Left cardiac atrium (tissue), 4 donors: ENCODE measurements at regions not wholly inside any gene's neighbourhood (a gene's known extent, or its start where the extent isn't known, plus 50 kb on each side); places are given as distances from the start of the nearest gene placed in this dataset.

Source experiments
- ATAC-seq, 2 donors: fragments of 200-7000 bp; cut with Tn5 transposase; one replicate each; pipeline ENCODE4 v1.9.1; 2020; ENCODE audit warnings: mild to moderate bottlenecking in 2 of 2, moderate library complexity in 2 of 2
- DNase-seq: peaks from one replicate; pipeline ENCODE4 v3.0.0-alpha.2; 2020
- intact Hi-C, 2 donors: fragments of 100-400 bp; cut with DNase I; formaldehyde crosslinking; loops; one replicate each; pipeline versions ENCODE4 v1.14.1 to v1.15.1; 2022 to 2023
- donor health status: DM: no; HTN: yes; CAD: no.
- donor health status: DM: no; HTN: yes; CAD: no; lungs with severe emphysema.
- donor health status: DM: yes; HTN: yes; CAD: no.
- donor health status: Dilated cardiomyopathy.

- ATAC-seq = no peak
- intact Hi-C loops = no loop called here
- no peak for DNase-seq
These were observed 149.7 kb upstream of the ARID1B start for GRCh38 chr6:156627524-156627923.

GRCh38 chr6:156622185-156622584, 155.0 kb upstream of the ARID1B start:
- DNase-seq (no peak), ATAC-seq (no peak)

GRCh38 chr6:156620331-156620730, 156.8 kb upstream of the ARID1B start:
- ATAC-seq = no peak
- intact Hi-C loops = no loop called here
- no peak for DNase-seq

More at GRCh38 chr6:156622185-156622584, 155.0 kb upstream of the ARID1B start:
- intact Hi-C loops = no loop called here

- DNase-seq (no peak), ATAC-seq (peak; percentile 52 to 73)
- intact Hi-C loops = no loop called here
These were observed 158.5 kb upstream of the ARID1B start for GRCh38 chr6:156618600-156619205.

GRCh38 chr6:156617941-156618340, 159.2 kb upstream of the ARID1B start:
- no peak for DNase-seq
- no peak for ATAC-seq
- intact Hi-C loops = no loop called here

GRCh38 chr6:156617376-156617775, 159.8 kb upstream of the ARID1B start:
- intact Hi-C loops = no loop called here
- peak; percentile 78 to 93 for ATAC-seq
- DNase-seq = peak; percentile 64

GRCh38 chr6:156616495-156616894, 160.7 kb upstream of the ARID1B start:
- intact Hi-C loops = no loop called here
- no peak for ATAC-seq
- no peak for DNase-seq

GRCh38 chr6:156613996-156614395, 163.2 kb upstream of the ARID1B start:
- intact Hi-C loops = no loop called here
- DNase-seq (no peak), ATAC-seq (no peak)

- intact Hi-C loops = no loop called here
- ATAC-seq (no peak), DNase-seq (no peak)
These were observed 164.8 kb upstream of the ARID1B start for GRCh38 chr6:156612361-156612760.

- DNase-seq (peak; percentile 63), ATAC-seq (peak; percentile 86 to 89)
- intact Hi-C loops = no loop called here
These were observed 175.2 kb upstream of the ARID1B start for GRCh38 chr6:156602066-156602385.

- ATAC-seq = peak in 1 of 2 donors; percentile 18
- no peak for DNase-seq
- intact Hi-C loops = no loop called here
These were observed 175.8 kb upstream of the ARID1B start for GRCh38 chr6:156601152-156602065.

GRCh38 chr6:156600678-156601077, 176.5 kb upstream of the ARID1B start:
- peak; percentile 12 to 86 for ATAC-seq
- no peak for DNase-seq
- intact Hi-C loops = no loop called here

GRCh38 chr6:156599978-156600590, 177.1 kb upstream of the ARID1B start:
- intact Hi-C loops = no loop called here
- DNase-seq (no peak), ATAC-seq (peak; percentile 45 to 51)

GRCh38 chr6:156599366-156599765, 177.8 kb upstream of the ARID1B start:
- intact Hi-C loops = no loop called here
- no peak for ATAC-seq
- no peak for DNase-seq

- DNase-seq = no peak
- ATAC-seq = no peak
- intact Hi-C loops = no loop called here
These were observed 178.4 kb upstream of the ARID1B start for GRCh38 chr6:156598855-156599180.

- no peak for DNase-seq
- intact Hi-C loops = no loop called here
- no peak for ATAC-seq
These were observed 178.9 kb upstream of the ARID1B start for GRCh38 chr6:156598071-156598854.

- ATAC-seq (no peak), DNase-seq (no peak)
- intact Hi-C loops = no loop called here
These were observed 180.1 kb upstream of the ARID1B start for GRCh38 chr6:156597095-156597494.

- ATAC-seq (no peak), DNase-seq (no peak)
- intact Hi-C loops = no loop called here
These were observed 181.7 kb upstream of the ARID1B start for GRCh38 chr6:156595476-156595875.

- DNase-seq = no peak
- intact Hi-C loops = no loop called here
- no peak for ATAC-seq
These were observed 183.3 kb upstream of the ARID1B start for GRCh38 chr6:156593893-156594292.

- intact Hi-C loops = no loop called here
- DNase-seq = no peak
These were observed 184.1 kb upstream of the ARID1B start for GRCh38 chr6:156593127-156593526.

More at GRCh38 chr6:156593127-156593526, 184.1 kb upstream of the ARID1B start:
- ATAC-seq = no peak
